HepG2 (cell line): ENCODE measurements at regions not wholly inside any gene's neighbourhood (a gene's known extent, or its start where the extent isn't known, plus 50 kb on each side); places are given as distances from the start of the nearest gene placed in this dataset.

ENCODE experiments used
- CENPT ChIP-seq: sonication (generic); formaldehyde crosslinking; IDR thresholded peaks from 2 replicates; pipeline ENCODE4 v1.8.0; 2022; ENCODE audit warnings: low read depth, mild to moderate bottlenecking, moderate library complexity, missing genetic modification reagents
- CHCHD3 ChIP-seq: sonication (generic); formaldehyde crosslinking; IDR thresholded peaks from 2 replicates; pipeline ENCODE4 v1.8.0; 2022; ENCODE audit warnings: mild to moderate bottlenecking, missing genetic modification reagents, moderate library complexity
- CHD2 ChIP-seq: IDR thresholded peaks from 2 replicates; pipeline ENCODE4 v1.6.1; 2011; ENCODE audit warnings: low read depth, low read length, improper control_type of control experiment
- ETV6 ChIP-seq: sonication (generic); formaldehyde crosslinking; conservative IDR thresholded peaks from 2 replicates; pipeline ENCODE4 v1.4.0; 2020; ENCODE audit warnings: missing genetic modification reagents
- FOXO1 ChIP-seq: sonication (generic); formaldehyde crosslinking; IDR thresholded peaks from 2 replicates; pipeline ENCODE4 v1.4.0; 2020; ENCODE audit warnings: missing genetic modification reagents
- MIER2 ChIP-seq: IDR thresholded peaks from 2 replicates; pipeline ENCODE4 v1.6.1; 2016; ENCODE audit warnings: missing biosample characterization, missing genetic modification reagents
- RORA ChIP-seq: sonication (generic); formaldehyde crosslinking; IDR thresholded peaks from 2 replicates; pipeline ENCODE4 v1.5.0; 2020; ENCODE audit warnings: mild to moderate bottlenecking, missing genetic modification reagents, moderate library complexity
- SRSF9 ChIP-seq: fragments of 200-400 bp; formaldehyde crosslinking; IDR thresholded peaks from 2 replicates; pipeline ENCODE4 v1.6.1; 2018; ENCODE audit warnings: borderline replicate concordance, mild to moderate bottlenecking, low read depth, low read length; ENCODE audit not compliant: insufficient read depth, poor library complexity, severe bottlenecking
- SRY ChIP-seq: sonication (generic); formaldehyde crosslinking; IDR thresholded peaks from 2 replicates; pipeline ENCODE4 v1.8.0; 2022; ENCODE audit warnings: mild to moderate bottlenecking, missing genetic modification reagents
- TBP ChIP-seq: sonication (generic); formaldehyde crosslinking; IDR thresholded peaks from 2 replicates; pipeline ENCODE4 v1.5.0; 2020; ENCODE audit warnings: missing genetic modification reagents
- TMF1 ChIP-seq: sonication (generic); formaldehyde crosslinking; IDR thresholded peaks from 2 replicates; pipeline ENCODE4 v1.8.1; 2022; ENCODE audit warnings: low read depth, missing genetic modification reagents
- XRCC5 ChIP-seq: fragments of 200-400 bp; formaldehyde crosslinking; optimal IDR thresholded peaks from 2 replicates; pipeline ENCODE3; 2017; ENCODE audit warnings: mild to moderate bottlenecking, low read length
- ZBTB1 ChIP-seq: sonication (generic); formaldehyde crosslinking; IDR thresholded peaks from 2 replicates; pipeline ENCODE4 v1.4.0; 2020; ENCODE audit warnings: missing genetic modification reagents, borderline replicate concordance
- ZBTB25 ChIP-seq: IDR thresholded peaks from 2 replicates; pipeline ENCODE4 v1.6.1; 2018; ENCODE audit warnings: missing genetic modification reagents
- ZFP36 ChIP-seq: fragments of 150-350 bp; IDR thresholded peaks from 2 replicates; pipeline ENCODE4 v1.6.1; 2018; ENCODE audit warnings: borderline replicate concordance, low read length, low read depth; ENCODE audit not compliant: partially characterized antibody
- ZNF337 ChIP-seq: sonication (generic); formaldehyde crosslinking; IDR thresholded peaks from 2 replicates; pipeline ENCODE4 v1.5.1; 2020; ENCODE audit warnings: missing genetic modification reagents, low read depth, mild to moderate bottlenecking, borderline replicate concordance
- ZNF496 ChIP-seq: sonication (generic); formaldehyde crosslinking; IDR thresholded peaks from 2 replicates; pipeline ENCODE4 v1.8.1; 2023; ENCODE audit warnings: mild to moderate bottlenecking, moderate library complexity, missing genetic modification reagents; ENCODE audit not compliant: insufficient replicate concordance
- ZNF550 ChIP-seq: sonication (generic); formaldehyde crosslinking; IDR thresholded peaks from 2 replicates; pipeline ENCODE4 v1.4.0; 2020; ENCODE audit warnings: mild to moderate bottlenecking, missing genetic modification reagents, borderline replicate concordance
- ZNF615 ChIP-seq: sonication (generic); formaldehyde crosslinking; IDR thresholded peaks from 2 replicates; pipeline ENCODE4 v1.5.0; 2020; ENCODE audit warnings: mild to moderate bottlenecking, missing genetic modification reagents, borderline replicate concordance
- ZNF709 ChIP-seq: sonication (generic); formaldehyde crosslinking; IDR thresholded peaks from 2 replicates; pipeline ENCODE4 v1.5.0; 2020; ENCODE audit warnings: mild to moderate bottlenecking, missing genetic modification reagents
- ZNF766 ChIP-seq: sonication (generic); formaldehyde crosslinking; IDR thresholded peaks from 2 replicates; pipeline ENCODE4 v1.5.0; 2020; ENCODE audit warnings: missing genetic modification reagents, borderline replicate concordance
- ZNF788 ChIP-seq: sonication (generic); formaldehyde crosslinking; IDR thresholded peaks from 2 replicates; pipeline ENCODE4 v1.5.0; 2020; ENCODE audit warnings: mild to moderate bottlenecking, missing genetic modification reagents, borderline replicate concordance
- ZSCAN5A ChIP-seq: sonication (generic); formaldehyde crosslinking; IDR thresholded peaks from 2 replicates; pipeline ENCODE4 v1.8.0; 2022; ENCODE audit warnings: mild to moderate bottlenecking, missing genetic modification reagents, borderline replicate concordance
- TF ChIP-seq, protein P1 (sequence below): sonication (generic); formaldehyde crosslinking; IDR thresholded peaks from 2 replicates; pipeline ENCODE4 v1.4.0; 2020; ENCODE audit warnings: missing genetic modification reagents, low read depth, mild to moderate bottlenecking, borderline replicate concordance
- TF ChIP-seq, protein P2 (sequence below): sonication (generic); formaldehyde crosslinking; conservative IDR thresholded peaks from 2 replicates; pipeline ENCODE4 v1.4.0; 2020; ENCODE audit warnings: missing genetic modification reagents

DNA sequence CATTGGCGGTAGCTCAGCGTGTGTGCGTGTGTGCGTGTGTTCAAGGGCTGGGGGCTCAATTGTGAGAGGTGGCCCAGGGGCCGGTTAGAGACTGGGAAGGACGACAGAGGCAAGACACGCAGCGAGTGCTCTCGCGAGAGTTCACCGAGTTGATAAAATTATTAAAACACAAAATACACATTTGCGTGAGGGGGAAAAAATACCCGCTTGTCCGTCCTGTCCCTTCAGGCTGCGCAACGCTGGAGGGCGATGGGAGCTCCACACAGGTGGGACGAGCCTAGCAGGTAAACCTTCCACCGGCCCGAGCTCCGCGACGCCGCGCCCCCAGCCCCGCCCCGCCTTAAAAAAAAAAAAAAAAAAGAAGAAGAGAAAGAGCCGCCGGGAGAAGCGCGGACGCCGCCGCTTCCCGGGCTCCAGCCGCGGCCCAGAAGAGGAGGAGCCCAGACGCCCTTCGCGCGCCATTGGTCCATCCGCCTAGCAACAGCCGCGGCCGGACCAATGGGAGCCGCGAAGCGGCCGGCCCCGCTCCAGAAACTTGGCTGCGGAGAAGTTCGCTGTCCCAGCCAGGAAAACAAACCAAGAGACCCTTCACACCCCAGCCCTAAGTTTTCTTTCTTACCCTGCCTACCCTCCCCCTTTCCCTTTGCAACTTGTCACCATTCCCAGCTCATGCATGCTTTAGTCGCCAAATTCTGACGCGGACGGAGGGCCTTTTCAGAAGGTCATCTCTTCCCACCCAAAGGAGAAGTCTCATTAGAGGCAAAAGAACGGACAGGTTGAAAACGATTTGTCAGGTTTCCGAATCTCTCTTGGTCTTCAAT is 169.9 kb upstream of the MAF start (continued):
- no peak for TF ChIP-seq TBP (CRISPR knock-in tag)
- TF ChIP-seq ZNF615 (CRISPR knock-in tag) = no peak
- TF ChIP-seq ZBTB25 (CRISPR knock-in tag) = no peak
- TF ChIP-seq CENPT = no peak
- TF ChIP-seq, protein P1, sequence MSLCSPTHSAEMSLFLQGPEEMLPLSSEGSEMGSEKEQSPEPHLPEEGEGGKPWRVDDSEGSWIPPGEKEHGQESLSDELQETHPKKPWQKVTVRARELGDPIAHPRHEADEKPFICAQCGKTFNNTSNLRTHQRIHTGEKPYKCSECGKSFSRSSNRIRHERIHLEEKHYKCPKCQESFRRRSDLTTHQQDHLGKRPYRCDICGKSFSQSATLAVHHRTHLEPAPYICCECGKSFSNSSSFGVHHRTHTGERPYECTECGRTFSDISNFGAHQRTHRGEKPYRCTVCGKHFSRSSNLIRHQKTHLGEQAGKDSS (CRISPR knock-in tag) = no peak
- TF ChIP-seq ZNF496 (CRISPR knock-in tag) = no peak
- TF ChIP-seq ZSCAN5A (CRISPR knock-in tag) = no peak
- TF ChIP-seq CHD2 = peak; percentile 85
- TF ChIP-seq ZNF788 = no peak
- no peak for TF ChIP-seq TMF1 (CRISPR knock-in tag)
- TF ChIP-seq ZNF766 (CRISPR knock-in tag) = 0 out of 2 replicates have a peak, but pooled peaks have one; percentile 51
- TF ChIP-seq CHCHD3 = no peak
- TF ChIP-seq, protein P2, sequence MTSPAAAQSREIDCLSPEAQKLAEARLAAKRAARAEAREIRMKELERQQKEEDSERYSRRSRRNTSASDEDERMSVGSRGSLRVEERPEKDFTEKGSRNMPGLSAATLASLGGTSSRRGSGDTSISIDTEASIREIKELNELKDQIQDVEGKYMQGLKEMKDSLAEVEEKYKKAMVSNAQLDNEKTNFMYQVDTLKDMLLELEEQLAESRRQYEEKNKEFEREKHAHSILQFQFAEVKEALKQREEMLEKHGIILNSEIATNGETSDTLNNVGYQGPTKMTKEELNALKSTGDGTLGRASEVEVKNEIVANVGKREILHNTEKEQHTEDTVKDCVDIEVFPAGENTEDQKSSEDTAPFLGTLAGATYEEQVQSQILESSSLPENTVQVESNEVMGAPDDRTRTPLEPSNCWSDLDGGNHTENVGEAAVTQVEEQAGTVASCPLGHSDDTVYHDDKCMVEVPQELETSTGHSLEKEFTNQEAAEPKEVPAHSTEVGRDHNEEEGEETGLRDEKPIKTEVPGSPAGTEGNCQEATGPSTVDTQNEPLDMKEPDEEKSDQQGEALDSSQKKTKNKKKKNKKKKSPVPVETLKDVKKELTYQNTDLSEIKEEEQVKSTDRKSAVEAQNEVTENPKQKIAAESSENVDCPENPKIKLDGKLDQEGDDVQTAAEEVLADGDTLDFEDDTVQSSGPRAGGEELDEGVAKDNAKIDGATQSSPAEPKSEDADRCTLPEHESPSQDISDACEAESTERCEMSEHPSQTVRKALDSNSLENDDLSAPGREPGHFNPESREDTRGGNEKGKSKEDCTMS = no peak
- TF ChIP-seq RORA (CRISPR knock-in tag) = no peak
- 0 out of 2 replicates have a peak, but pooled peaks have one; percentile 2 for TF ChIP-seq SRY
- peak; percentile 42 for TF ChIP-seq XRCC5
- no peak for TF ChIP-seq ZBTB1 (CRISPR knock-in tag)
- TF ChIP-seq SRSF9 = no peak
- TF ChIP-seq MIER2 (CRISPR knock-in tag) = no peak
- no peak for TF ChIP-seq FOXO1 (CRISPR knock-in tag)
- no peak for TF ChIP-seq ZNF550
- TF ChIP-seq ETV6 (CRISPR knock-in tag) = no peak
- no peak for TF ChIP-seq ZNF337 (CRISPR knock-in tag)
- no peak for TF ChIP-seq ZNF709 (CRISPR knock-in tag)
- TF ChIP-seq ZFP36 = no peak
